Keratinocyte (primary cell): ENCODE measurements at regions not wholly inside any gene's neighbourhood (a gene's known extent, or its start where the extent isn't known, plus 50 kb on each side); places are given as distances from the start of the nearest gene placed in this dataset.

Experiments used
- EZH2 ChIP-seq: IDR thresholded peaks from one replicate; pipeline ENCODE4 v1.6.1; 2012; ENCODE audit warnings: inconsistent platforms, mild to moderate bottlenecking, low read length, moderate library complexity
- TF ChIP-seq, protein P1 (sequence below), 3 experiments: IDR thresholded peaks in 1 of 3; conservative IDR thresholded peaks in 1 of 3; optimal IDR thresholded peaks in 1 of 3; 2 replicates in 2 of 3; 3 replicates in 1 of 3; pipeline versions ENCODE3 to v1.5.1; 2011; ENCODE audit warnings: low read length in 3 of 3, mild to moderate bottlenecking in 3 of 3, moderate library complexity in 2 of 3, control low read depth in 1 of 3, inconsistent platforms in 1 of 3; ENCODE audit not compliant: insufficient read depth in 2 of 3; ENCODE audit errors: extremely low read depth in 1 of 3

DNA sequence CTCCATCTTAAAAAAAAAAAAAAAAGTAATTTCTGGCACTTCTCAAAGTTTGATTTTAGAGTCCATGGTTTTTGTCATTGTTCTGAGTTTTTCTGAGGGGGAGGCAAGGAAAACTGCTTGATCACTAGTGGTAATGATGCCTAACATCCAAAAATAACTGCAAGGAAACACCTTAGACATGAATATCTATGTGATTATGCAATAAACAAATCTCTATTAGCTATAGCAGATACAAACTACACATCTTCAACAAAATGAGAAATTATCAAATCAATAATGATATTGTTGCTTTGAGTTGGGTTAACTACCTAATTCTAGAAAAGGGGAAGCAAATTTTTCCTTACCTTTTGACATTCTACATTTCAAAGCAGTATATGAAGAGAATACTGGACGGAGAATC lies 230.9 kb upstream of the JARID2 start:
- TF ChIP-seq, protein P1, sequence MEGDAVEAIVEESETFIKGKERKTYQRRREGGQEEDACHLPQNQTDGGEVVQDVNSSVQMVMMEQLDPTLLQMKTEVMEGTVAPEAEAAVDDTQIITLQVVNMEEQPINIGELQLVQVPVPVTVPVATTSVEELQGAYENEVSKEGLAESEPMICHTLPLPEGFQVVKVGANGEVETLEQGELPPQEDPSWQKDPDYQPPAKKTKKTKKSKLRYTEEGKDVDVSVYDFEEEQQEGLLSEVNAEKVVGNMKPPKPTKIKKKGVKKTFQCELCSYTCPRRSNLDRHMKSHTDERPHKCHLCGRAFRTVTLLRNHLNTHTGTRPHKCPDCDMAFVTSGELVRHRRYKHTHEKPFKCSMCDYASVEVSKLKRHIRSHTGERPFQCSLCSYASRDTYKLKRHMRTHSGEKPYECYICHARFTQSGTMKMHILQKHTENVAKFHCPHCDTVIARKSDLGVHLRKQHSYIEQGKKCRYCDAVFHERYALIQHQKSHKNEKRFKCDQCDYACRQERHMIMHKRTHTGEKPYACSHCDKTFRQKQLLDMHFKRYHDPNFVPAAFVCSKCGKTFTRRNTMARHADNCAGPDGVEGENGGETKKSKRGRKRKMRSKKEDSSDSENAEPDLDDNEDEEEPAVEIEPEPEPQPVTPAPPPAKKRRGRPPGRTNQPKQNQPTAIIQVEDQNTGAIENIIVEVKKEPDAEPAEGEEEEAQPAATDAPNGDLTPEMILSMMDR (optimal IDR thresholded peaks at IDR 0.05 in 1 of 3, IDR thresholded peaks at IDR 0.05 in 1 of 3, conservative IDR thresholded peaks at IDR 0.05 in 1 of 3; ENCODE audit: extremely low read depth in 1 of 3, insufficient read depth in 2 of 3, low read length in 3 of 3) = no peak
- no peak for TF ChIP-seq EZH2
